GM18502 (cell line): ENCODE measurements at regions not wholly inside any gene's neighbourhood (a gene's known extent, or its start where the extent isn't known, plus 50 kb on each side); places are given as distances from the start of the nearest gene placed in this dataset.

ENCODE experiments used
- ATAC-seq: cut with Tn5 transposase; IDR thresholded peaks from one replicate; pipeline ENCODE4 v1.9.1; 2021; ENCODE audit warnings: mild to moderate bottlenecking; ENCODE audit not compliant: unreplicated experiment, poor library complexity

DNA sequence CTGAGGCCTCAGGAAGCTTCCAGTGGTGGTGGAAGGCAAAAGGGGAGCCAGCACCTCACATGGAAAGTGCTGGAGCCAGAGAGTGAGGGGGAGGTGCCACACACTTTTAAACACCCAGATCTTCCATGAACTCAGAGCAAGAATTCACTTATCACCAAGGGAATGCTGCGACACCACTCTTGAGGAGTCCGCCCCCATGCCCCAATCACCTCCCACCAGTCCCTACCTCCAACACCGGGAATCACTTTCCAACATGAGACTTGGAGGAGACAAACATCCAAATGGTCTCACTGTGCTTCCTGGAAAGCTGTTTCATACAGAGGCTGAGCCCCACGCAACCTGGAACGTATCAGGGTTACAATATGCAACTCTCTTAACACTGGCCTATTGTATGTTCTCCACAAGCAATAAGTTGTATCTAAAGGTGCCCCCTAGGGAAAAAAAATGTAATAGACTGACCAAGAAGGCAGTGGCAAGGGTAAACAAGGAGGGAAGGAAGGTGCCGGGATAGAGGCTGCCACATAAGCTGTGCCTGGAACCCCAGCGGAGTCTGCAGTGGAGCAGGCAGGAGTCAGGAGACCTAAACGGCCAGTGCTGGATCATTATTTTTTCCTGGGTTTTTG is 106.7 kb upstream of the FOXF1 start:
- no peak for ATAC-seq

DNA sequence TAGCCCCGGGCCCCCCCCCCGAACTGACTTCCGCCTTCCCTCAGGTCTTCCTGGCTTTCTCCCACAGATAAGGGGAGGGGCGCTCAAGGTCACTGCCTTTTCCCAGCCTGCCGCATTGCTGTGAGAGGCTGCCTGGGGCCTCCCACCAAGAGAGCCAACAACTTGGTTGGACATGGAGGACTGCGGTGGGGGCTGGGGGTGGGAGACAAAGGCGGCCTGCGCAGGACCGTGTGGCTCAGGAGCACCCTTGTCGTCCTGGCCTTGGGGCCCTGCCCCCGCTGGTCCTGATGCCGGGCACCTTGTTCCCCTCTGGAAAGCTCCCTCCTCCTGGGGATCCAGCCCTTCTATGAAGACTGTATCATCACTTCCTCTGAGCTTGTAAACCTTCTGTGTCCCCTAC is 105.6 kb upstream of the FOXF1 start:
- ATAC-seq = no peak

DNA sequence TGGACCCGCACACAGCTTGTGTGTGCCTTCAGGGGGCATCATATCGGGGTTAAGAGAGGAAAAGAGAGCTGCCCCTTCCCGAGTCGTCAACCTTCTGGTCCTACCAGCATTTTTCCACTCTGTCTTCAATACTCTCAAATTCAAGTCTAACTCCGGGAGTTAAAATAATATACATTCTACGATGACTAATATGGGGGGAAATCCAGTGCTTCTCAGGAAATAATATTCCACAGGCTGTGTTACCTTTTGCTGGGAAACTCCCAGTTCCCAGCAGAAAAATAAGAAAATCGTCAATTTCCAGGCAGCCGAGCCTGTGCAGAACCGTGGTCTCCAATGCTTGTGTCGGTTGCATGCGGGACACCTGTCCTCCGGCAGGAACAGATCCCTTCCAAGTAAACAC is 105.0 kb upstream of the FOXF1 start:
- no peak for ATAC-seq

DNA sequence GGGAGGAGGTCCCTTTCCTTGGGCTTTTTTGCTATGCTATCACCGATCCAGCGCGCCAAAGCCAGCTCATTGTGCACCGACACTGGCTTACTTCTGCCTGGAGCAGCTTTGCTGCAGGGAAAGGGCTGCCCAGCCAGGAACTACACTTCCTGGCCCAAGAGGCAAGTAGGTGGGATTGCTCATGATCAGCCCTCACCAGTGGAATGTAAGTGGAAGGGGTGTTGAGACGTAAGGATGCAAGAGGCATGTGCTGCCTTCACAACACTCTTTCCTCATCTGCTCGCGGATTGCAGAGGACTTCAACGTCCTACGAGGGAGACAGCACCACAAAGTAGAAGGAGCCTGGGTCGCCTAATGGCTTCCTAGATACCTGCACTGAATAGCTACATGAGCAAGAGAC is 104.3 kb upstream of the FOXF1 start:
- ATAC-seq = no peak

DNA sequence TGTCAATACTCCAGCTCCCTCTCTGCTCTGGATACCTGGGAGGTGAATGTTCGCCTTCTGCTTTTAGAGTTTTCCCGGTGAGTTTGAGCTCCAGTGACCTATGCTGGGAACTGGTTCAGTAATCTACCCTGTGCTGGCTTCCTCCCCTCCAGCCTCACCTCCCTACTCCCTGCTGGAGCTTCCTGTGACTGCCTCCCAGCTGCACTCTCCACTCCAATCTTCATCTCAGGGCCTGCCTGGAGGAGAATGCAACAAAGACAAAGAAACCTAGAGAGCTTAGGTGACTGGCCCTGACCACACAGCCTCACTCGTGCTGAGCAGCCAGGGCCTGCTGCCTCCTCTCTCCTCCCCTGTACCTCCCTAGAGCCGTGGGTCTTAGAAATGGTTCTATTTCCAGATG is 101.6 kb upstream of the FOXF1 start:
- no peak for ATAC-seq

DNA sequence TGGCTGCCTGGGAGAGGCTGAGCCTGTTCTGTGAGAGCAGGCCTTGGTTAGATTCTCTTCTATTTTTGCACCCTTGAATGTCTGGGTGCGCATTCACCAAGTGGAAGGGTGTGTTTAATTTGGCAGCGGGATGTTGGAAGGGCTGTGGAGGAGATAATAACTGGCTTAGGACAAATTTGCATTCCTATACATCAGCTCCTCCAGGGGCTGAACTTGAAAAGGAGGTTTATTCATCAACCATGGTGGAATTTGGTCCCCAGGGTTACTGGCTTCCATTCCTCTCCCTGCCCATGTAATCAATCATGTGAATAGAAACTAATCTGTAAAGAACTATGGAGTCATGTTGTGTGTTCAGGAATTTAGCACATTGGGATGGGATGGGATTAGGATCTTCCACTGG is 100.2 kb upstream of the FOXF1 start:
- ATAC-seq = no peak

DNA sequence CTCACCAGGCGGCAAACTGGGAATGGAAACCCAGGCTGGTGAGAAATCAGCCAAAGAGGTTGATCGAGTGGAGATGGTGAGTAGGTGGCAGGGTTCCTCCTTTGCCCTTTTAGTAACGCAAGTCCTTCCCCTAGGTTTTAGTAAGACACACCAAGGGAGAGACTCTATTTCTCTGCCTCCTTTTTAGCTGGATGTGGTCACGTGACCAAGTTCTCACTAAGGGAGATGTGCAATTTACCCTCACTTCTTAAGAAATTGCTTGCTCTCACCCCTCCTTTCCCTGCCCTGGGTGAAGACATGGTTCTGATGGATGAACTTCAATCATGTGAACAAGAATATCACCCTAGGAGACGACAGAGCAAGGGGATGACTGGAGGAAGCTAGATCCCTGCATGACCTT is 99.8 kb upstream of the FOXF1 start:
- no peak for ATAC-seq

DNA sequence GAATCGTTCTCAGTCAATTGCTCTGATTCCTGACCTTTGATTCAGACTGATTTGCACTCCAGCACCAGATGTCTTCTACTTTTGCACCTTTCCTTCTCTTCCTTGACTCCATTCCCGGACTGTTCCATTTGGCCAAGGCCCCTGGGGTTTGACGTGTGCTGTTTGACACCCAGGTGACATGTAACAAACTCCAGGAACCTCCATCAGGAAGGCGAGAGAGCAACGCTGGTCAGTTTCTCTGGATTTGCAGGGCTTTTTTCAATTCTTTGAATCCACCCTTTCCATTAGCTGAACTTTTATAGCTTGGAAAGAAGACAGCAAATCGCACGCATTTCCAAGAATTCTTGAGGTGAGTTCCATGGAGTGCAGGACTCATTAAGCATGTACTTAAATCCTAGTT is 98.4 kb upstream of the FOXF1 start:
- ATAC-seq = no peak

DNA sequence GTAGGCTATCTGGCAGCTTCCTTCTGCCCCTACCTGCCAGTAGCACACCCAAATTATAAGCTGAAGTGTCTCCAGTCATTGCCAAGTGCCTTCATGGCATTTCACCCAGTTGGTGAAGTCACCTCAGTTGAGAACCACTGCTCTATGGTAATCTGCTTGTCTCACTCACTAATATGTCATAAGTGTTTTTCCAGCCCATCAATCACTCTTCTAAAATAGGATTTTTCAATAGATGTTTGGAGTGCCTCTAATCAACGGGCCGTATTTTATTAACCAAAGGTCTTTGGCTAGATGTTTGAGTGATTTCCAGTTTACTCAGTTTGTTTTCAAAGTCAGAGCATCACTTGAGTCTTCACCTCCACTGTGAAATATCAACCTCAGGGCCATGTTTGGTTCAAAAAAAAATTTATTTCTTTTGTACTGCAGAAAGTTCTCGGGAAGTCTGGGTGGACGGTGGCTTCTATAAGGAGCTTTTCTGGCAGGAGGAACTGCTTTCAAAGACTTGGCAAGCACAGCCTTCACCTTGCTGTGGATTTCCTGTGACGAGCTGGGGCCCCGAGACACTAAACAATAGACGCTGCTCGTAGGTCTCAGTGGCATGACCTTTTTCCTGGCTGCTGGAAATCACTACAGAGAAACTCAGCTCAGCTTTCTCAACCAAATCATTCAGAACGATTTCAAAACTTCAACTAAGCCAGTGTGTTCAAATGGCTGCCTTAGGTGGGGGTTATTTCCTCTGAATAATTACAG is 95.2 kb upstream of the FOXF1 start:
- ATAC-seq = no peak

DNA sequence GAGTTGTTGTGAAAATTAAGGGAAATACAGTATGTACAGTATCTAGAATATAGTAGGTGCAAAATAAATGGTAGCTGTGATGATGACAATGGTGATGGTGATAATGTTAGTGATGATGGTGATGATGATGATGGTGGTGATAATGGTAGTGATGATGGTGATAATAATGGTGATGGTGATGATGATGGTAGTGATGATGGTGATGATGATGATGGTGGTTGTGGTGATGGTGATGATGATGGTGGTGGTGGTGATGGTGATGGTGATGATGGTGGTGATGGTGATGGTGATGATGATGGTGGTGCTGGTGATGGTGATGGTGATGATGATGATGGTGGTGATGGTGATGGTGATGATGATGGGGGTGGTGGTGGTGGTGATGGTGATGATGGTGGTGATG is 91.3 kb upstream of the FOXF1 start:
- no peak for ATAC-seq

DNA sequence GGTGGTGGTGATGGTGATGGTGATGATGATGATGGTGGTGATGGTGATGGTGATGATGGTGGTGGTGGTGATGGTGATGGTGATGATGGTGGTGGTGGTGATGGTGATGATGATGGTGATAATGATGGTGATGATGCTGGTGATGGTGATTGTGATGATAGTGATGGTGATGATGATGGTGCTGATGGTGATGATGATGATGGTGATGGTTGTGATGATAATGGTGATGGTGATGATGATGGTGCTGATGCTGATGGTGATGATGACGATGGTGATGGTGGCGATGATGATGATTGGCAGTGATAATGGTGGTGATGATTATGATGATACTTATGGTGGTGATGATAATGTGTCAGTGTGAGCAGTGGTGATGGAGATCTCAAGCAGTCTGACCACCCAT is 90.8 kb upstream of the FOXF1 start:
- no peak for ATAC-seq

DNA sequence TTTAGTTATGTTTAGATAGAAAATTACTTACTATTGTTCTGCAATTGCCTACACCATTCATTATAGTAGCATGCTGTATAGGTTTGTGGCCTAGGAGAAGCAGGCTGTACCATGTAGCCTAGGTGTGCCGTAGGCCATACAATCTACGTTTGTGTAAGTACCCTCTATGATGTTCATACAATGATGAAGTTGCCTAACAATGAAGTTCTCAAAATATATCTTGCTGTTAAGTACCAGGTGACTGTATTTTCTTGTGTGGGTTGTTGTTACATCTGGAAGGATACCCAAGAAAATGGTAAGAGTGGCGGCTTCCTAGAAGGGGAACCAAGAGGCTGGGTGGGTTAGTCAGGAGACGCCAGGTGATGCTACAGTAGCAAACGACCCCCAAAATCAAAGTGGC is 88.3 kb upstream of the FOXF1 start:
- ATAC-seq = no peak

DNA sequence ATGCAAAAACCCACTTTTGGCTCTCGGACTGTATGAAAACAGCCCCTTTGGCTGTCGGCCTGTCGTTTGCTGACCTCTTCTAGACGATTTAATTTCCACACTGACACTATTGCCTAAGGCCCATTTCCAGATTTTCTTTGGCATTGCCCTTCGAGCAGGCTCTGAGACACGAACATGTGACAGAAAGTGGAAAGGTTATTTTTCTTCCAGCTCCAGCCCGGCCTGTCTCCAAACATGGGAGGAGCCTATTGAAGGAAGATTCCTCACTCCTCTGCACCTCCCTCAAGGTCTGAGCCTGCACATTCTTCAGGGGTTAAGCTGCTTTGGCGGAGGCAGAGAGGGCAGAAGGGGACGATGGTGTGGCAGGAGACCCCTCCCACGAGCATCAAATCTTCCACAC is 85.9 kb upstream of the FOXF1 start:
- ATAC-seq = no peak

DNA sequence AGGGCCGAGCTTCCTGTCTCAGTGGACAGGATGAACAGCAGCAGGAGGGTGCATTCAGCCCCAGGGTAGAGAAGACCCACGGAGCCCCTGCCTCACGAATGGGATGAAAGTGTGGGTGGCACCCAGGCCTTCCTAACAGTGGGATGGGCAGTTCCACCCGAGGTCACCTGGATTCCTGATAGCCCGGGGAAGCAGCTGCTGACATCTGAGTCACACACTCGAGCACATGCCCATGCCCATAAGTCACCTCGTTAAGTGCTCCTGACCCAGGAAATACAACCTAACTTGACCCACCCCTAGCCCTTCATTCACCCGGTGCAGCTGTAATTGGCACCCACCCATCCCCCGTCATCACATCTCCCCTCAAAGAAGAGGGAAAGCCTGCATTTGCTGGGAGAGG is 85.3 kb upstream of the FOXF1 start:
- ATAC-seq = no peak

DNA sequence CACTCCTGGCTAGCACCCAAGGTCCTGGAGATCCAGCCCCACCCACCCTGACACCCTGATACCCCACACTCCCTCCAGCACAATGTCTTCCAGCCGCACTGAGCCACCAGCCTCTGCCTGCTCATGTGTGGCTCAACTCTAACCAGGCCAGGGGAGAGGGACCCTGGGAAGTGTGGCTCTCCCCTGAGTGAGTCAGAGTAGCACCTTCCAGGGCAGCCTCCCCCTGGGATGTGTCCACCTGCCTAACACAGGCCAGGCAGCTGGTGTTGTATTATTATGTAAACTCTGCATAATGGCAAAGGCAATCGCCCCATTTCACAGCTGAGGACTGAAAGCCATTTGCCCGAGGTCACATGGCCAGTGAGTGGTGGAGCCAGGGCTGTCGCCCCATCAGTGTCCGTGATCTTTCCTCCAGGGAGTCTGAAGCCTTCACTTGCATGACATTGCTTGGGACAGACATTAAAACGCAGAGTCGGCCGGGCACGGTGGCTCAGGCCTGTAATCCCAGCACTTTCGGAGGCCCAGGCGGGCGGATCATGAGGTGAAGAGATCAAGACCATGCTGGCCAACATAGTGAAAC is 84.2 kb upstream of the FOXF1 start:
- ATAC-seq = no peak

DNA sequence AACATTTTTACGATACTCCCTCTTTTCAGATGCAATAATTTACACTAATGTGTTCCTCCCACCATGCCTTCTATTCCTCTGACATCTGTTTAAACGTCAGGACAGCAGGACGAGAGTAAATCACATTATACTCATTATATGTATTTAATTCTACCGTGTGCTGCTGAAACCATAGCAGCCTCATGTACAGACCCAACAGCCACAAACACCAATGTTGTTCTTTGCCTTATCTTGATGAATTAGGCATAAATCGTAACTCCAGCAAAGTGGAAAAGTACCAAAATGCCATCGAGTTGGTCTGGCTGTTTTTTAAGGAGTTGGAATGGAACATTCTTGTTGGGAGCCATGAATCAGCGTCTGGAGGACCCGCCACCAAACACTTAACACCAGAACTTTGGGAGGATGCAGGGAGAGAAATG is 82.9 kb upstream of the FOXF1 start:
- no peak for ATAC-seq

DNA sequence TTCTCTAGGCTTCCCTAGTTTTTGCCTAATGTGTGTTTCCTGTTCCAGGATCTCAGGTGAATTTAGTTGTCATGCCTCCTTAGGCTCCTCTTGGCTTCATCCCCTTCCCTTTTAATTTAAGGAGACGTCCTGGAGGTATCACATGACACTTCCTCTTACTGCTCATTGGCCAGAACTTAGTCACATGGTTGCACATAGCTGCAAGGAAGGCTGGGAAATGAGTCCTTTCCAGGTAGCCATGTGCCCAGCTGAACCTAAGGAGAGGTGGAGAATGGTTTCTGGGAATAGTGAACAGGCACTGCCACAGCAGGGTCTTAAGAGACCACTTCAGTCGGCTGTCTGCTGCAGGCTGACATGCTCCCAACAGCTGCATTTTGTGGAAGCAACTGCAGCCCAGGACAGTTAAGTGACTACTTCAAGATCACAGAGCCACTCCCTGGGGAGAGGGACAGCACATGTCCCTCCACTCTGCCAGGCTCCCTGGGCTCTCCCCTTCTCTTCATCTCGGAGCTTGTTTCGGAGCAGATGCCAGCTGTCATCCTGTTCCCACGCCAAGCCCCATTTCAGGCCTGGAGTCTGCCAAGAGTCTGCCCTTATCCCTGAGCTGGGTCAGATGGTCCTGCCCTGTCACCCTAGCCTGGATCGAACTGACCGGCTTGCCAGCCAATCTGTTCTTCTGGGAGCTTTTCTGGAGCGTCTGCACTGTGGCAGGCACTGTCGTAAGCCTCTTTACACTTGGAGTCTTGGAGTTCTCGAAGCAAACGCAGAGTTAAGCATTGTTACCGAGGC is 81.4 kb upstream of the FOXF1 start:
- no peak for ATAC-seq

DNA sequence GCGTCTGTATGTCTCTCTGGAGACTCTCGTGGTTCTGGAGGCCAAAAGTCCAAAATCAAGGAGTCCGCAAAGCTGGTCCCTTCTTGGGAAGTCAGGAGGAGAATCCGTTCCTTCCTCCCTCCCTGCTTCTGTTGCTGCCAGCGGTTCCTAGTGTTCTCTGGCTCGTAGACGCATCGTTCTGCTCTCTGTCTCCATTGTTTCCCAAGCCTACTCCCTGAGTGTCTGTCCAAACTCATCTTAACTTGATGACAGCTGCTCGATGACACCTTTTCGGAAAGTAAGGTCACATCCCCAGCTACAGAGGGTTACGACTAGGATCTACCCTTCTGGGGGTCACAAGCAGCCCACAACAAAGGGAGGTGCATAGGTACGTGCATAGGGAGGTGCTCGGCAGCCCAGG is 80.7 kb upstream of the FOXF1 start:
- no peak for ATAC-seq

DNA sequence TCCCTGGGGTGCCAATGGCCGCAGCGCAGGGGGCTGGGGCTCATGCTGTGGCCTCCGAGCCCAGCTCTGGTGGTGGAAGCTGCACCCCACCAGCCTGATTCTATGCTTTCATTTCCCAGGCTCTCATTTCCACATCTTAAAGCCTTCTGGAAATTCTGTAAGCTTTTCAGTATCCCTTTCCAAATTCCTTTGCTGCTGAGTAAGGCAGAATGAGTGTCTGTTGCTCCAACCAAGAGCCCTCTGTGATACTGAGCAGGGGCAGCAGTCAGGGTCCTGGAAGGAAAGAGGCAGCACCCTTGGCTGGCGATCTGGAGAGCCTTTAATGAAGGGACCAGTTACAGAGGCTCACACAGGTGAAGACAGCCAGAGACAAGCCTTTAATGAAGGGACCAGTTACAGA is 79.5 kb upstream of the FOXF1 start:
- ATAC-seq = no peak

DNA sequence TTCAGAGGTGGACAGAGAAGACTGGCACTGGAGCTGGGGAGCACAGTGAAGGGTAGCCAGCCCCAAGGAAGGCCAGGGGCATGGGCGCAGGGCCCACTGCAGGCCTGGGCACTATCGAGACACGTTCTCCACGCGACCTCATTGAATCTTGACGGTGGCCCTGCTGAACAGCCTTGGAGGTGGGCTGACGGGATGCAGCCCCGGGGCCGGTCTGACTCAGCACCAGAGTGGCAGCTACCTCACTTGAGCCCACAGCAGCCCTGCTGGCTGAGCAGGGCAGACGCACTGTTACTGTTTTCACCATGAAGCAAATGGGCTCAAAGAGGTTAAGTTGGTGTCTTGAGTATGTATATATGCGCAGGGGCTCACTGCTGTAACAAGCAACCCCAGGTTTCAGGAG is 78.8 kb upstream of the FOXF1 start:
- ATAC-seq = no peak

DNA sequence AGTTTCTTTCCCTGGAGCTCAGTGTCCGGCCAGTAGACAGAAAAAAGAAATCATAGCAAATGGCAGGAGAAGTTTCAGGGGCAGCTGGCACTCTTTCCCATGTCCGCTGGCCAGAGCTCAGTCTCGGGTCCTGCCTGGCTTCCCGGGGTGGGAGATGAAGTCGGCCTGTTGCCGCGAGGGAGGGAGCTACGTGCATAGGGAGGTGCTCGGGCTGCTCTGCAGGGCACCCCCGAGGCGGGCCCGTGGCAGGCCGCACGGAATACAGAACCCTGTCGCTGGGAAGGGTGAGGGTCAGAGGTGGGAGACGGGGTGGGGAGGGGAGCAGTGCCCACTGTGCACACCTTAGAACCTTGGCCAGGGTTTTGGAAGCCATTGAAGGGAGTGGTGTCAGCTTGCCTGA is 78.3 kb upstream of the FOXF1 start:
- ATAC-seq = no peak
